WTC11 (cell line): ENCODE measurements at regions not wholly inside any gene's neighbourhood (a gene's known extent, or its start where the extent isn't known, plus 50 kb on each side); places are given as distances from the start of the nearest gene placed in this dataset.

Source experiments
- ATAC-seq: fragments of 200-7000 bp; cut with Tn5 transposase; 2 replicates; pipeline ENCODE4 v1.10.0; 2021; ENCODE audit warnings: mild to moderate bottlenecking, moderate library complexity
- CTCF ChIA-PET: fragments of 300-600 bp; sonication (Branson Sonifier 250); formaldehyde crosslinking; loops from one replicate; lab custom pipeline; 2021; ENCODE audit warnings: antibody characterized with exemption; lab: Charles Lee
- POLR2A ChIA-PET: fragments of 350-600 bp; sonication (Branson Sonifier 250); formaldehyde crosslinking; loops from one replicate; lab custom pipeline; 2021; ENCODE audit warnings: antibody characterized with exemption; lab: Charles Lee
- DNase-seq: peaks from one replicate; pipeline ENCODE4 v3.0.0; 2021; ENCODE audit warnings: low spot score
- H3K27ac Mint-ChIP-seq: 2 replicates; pipeline ENCODE4 v1.8.0; 2021; ENCODE audit warnings: mixed read lengths
- H3K27me3 Mint-ChIP-seq: 2 replicates; pipeline ENCODE4 v1.8.0; 2021; ENCODE audit warnings: low read depth, mild to moderate bottlenecking, moderate library complexity, mixed read lengths
- H3K36me3 Mint-ChIP-seq: 2 replicates; pipeline ENCODE4 v1.8.0; 2021; ENCODE audit warnings: mixed read lengths
- H3K4me1 Mint-ChIP-seq: 2 replicates; pipeline ENCODE4 v1.8.0; 2022; ENCODE audit warnings: mixed read lengths
- H3K4me3 Mint-ChIP-seq: 2 replicates; pipeline ENCODE4 v1.8.0; 2021; ENCODE audit warnings: mild to moderate bottlenecking, moderate library complexity, mixed read lengths
- H3K9me3 Mint-ChIP-seq: 2 replicates; pipeline ENCODE4 v1.8.0; 2021; ENCODE audit warnings: mixed read lengths
- ATF3 ChIP-seq: sonication (generic); formaldehyde crosslinking; conservative IDR thresholded peaks from 2 replicates; pipeline ENCODE4 v1.8.1; 2022; ENCODE audit warnings: mild to moderate bottlenecking, missing genetic modification reagents
- ATF6 ChIP-seq: sonication (generic); formaldehyde crosslinking; IDR thresholded peaks from 2 replicates; pipeline ENCODE4 v1.8.1; 2023; ENCODE audit warnings: mild to moderate bottlenecking, missing genetic modification reagents
- CBFB ChIP-seq: sonication (generic); formaldehyde crosslinking; IDR thresholded peaks from 2 replicates; pipeline ENCODE4 v1.8.1; 2022; ENCODE audit warnings: mild to moderate bottlenecking, low read depth, missing genetic modification reagents
- E2F1 ChIP-seq: sonication (generic); formaldehyde crosslinking; IDR thresholded peaks from 2 replicates; pipeline ENCODE4 v1.8.0; 2022; ENCODE audit warnings: mild to moderate bottlenecking, missing genetic modification reagents
- ESRRA ChIP-seq: sonication (generic); formaldehyde crosslinking; IDR thresholded peaks from 2 replicates; pipeline ENCODE4 v1.8.1; 2022; ENCODE audit warnings: mild to moderate bottlenecking, missing genetic modification reagents, borderline replicate concordance
- FOXJ3 ChIP-seq: sonication (generic); formaldehyde crosslinking; IDR thresholded peaks from 2 replicates; pipeline ENCODE4 v1.9.0; 2021; ENCODE audit warnings: missing genetic modification reagents, mild to moderate bottlenecking, borderline replicate concordance
- GRHL2 ChIP-seq: fragments of 250-450 bp; sonication (Bioruptor Pico); IDR thresholded peaks from 2 replicates; pipeline ENCODE4 v1.8.0; 2022; ENCODE audit warnings: mild to moderate bottlenecking, moderate library complexity; ENCODE audit not compliant: insufficient replicate concordance, severe bottlenecking
- NR1H2 ChIP-seq: sonication (generic); formaldehyde crosslinking; IDR thresholded peaks from 2 replicates; pipeline ENCODE4 v1.9.0; 2021; ENCODE audit warnings: mild to moderate bottlenecking, moderate library complexity, missing genetic modification reagents
- NR3C1 ChIP-seq: sonication (generic); formaldehyde crosslinking; conservative IDR thresholded peaks from 2 replicates; pipeline ENCODE4 v1.8.1; 2023; ENCODE audit warnings: low read depth, mild to moderate bottlenecking, missing genetic modification reagents
- RORB ChIP-seq: fragments of 250-450 bp; sonication (Bioruptor Pico); IDR thresholded peaks from 2 replicates; pipeline ENCODE4 v1.9.0; 2021; ENCODE audit warnings: mild to moderate bottlenecking
- SMAD4 ChIP-seq: sonication (generic); formaldehyde crosslinking; IDR thresholded peaks from 2 replicates; pipeline ENCODE4 v1.8.0; 2022; ENCODE audit warnings: mild to moderate bottlenecking, missing genetic modification reagents
- SOX15 ChIP-seq: fragments of 250-450 bp; sonication (Bioruptor Pico); IDR thresholded peaks from 2 replicates; pipeline ENCODE4 v1.9.0; 2021; ENCODE audit warnings: mild to moderate bottlenecking
- SP1 ChIP-seq: sonication (generic); formaldehyde crosslinking; conservative IDR thresholded peaks from 2 replicates; pipeline ENCODE4 v1.8.1; 2022; ENCODE audit warnings: missing genetic modification reagents
- STAT6 ChIP-seq: sonication (generic); formaldehyde crosslinking; conservative IDR thresholded peaks from 2 replicates; pipeline ENCODE4 v1.8.1; 2023; ENCODE audit warnings: mild to moderate bottlenecking, low read depth, missing genetic modification reagents, moderate library complexity
- TEAD4 ChIP-seq: sonication (generic); formaldehyde crosslinking; IDR thresholded peaks from 2 replicates; pipeline ENCODE4 v1.8.0; 2022; ENCODE audit warnings: mild to moderate bottlenecking, missing genetic modification reagents
- TF ChIP-seq, protein P1 (sequence below): sonication (generic); formaldehyde crosslinking; IDR thresholded peaks from 2 replicates; pipeline ENCODE4 v1.8.0; 2023; ENCODE audit warnings: mild to moderate bottlenecking, missing genetic modification reagents
- TF ChIP-seq, protein P2 (sequence below): sonication (generic); formaldehyde crosslinking; IDR thresholded peaks from 2 replicates; pipeline ENCODE4 v1.8.1; 2022; ENCODE audit warnings: mild to moderate bottlenecking, missing genetic modification reagents, moderate library complexity, borderline replicate concordance
- TF ChIP-seq, protein P3 (sequence below): sonication (generic); formaldehyde crosslinking; IDR thresholded peaks from 2 replicates; pipeline ENCODE4 v1.8.1; 2022; ENCODE audit warnings: mild to moderate bottlenecking, moderate library complexity, missing genetic modification reagents
- TF ChIP-seq, protein P4 (sequence below): sonication (generic); formaldehyde crosslinking; IDR thresholded peaks from 2 replicates; pipeline ENCODE4 v1.8.1; 2023; ENCODE audit warnings: mild to moderate bottlenecking, missing genetic modification reagents, moderate library complexity

GRCh38 chr3:76402926-76403325, 617.6 kb upstream of the ZNF717 start:
- H3K27me3 Mint-ChIP-seq, result no peaks in the 10 kb centered on the region
- POLR2A ChIA-PET, result no interaction called here
- CTCF ChIA-PET, result no interaction called here
- H3K27ac Mint-ChIP-seq, result no peak overlapping the region
- peaks cover 15% of the 10 kb centered on the region for H3K4me1 Mint-ChIP-seq
- no peaks in the 10 kb centered on the region for H3K36me3 Mint-ChIP-seq
- ATAC-seq (no peak), DNase-seq (no peak)
- H3K4me3 Mint-ChIP-seq, result no peak overlapping the region
- H3K9me3 Mint-ChIP-seq, result no peaks in the 10 kb centered on the region
- no peak for TF ChIP-seq FOXJ3 (CRISPR knock-in tag)
- TF ChIP-seq CBFB (CRISPR knock-in tag), result no peak
- TF ChIP-seq SOX15, result no peak
- TF ChIP-seq NR3C1, result no peak
- TF ChIP-seq ATF6, result no peak
- TF ChIP-seq, protein P1, sequence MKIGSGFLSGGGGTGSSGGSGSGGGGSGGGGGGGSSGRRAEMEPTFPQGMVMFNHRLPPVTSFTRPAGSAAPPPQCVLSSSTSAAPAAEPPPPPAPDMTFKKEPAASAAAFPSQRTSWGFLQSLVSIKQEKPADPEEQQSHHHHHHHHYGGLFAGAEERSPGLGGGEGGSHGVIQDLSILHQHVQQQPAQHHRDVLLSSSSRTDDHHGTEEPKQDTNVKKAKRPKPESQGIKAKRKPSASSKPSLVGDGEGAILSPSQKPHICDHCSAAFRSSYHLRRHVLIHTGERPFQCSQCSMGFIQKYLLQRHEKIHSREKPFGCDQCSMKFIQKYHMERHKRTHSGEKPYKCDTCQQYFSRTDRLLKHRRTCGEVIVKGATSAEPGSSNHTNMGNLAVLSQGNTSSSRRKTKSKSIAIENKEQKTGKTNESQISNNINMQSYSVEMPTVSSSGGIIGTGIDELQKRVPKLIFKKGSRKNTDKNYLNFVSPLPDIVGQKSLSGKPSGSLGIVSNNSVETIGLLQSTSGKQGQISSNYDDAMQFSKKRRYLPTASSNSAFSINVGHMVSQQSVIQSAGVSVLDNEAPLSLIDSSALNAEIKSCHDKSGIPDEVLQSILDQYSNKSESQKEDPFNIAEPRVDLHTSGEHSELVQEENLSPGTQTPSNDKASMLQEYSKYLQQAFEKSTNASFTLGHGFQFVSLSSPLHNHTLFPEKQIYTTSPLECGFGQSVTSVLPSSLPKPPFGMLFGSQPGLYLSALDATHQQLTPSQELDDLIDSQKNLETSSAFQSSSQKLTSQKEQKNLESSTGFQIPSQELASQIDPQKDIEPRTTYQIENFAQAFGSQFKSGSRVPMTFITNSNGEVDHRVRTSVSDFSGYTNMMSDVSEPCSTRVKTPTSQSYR, result no peak
- no peak for TF ChIP-seq ESRRA (CRISPR knock-in tag)
- TF ChIP-seq GRHL2, result no peak
- TF ChIP-seq, protein P2, sequence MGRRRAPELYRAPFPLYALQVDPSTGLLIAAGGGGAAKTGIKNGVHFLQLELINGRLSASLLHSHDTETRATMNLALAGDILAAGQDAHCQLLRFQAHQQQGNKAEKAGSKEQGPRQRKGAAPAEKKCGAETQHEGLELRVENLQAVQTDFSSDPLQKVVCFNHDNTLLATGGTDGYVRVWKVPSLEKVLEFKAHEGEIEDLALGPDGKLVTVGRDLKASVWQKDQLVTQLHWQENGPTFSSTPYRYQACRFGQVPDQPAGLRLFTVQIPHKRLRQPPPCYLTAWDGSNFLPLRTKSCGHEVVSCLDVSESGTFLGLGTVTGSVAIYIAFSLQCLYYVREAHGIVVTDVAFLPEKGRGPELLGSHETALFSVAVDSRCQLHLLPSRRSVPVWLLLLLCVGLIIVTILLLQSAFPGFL (CRISPR knock-in tag), result no peak
- TF ChIP-seq SP1 (CRISPR knock-in tag), result no peak
- TF ChIP-seq, protein P3, sequence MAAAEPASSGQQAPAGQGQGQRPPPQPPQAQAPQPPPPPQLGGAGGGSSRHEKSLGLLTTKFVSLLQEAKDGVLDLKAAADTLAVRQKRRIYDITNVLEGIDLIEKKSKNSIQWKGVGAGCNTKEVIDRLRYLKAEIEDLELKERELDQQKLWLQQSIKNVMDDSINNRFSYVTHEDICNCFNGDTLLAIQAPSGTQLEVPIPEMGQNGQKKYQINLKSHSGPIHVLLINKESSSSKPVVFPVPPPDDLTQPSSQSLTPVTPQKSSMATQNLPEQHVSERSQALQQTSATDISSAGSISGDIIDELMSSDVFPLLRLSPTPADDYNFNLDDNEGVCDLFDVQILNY (CRISPR knock-in tag), result no peak
- TF ChIP-seq ATF3 (CRISPR knock-in tag), result no peak
- TF ChIP-seq TEAD4 (CRISPR knock-in tag), result no peak
- TF ChIP-seq STAT6 (CRISPR knock-in tag), result no peak
- TF ChIP-seq, protein P4, sequence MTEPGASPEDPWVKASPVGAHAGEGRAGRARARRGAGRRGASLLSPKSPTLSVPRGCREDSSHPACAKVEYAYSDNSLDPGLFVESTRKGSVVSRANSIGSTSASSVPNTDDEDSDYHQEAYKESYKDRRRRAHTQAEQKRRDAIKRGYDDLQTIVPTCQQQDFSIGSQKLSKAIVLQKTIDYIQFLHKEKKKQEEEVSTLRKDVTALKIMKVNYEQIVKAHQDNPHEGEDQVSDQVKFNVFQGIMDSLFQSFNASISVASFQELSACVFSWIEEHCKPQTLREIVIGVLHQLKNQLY (CRISPR knock-in tag), result no peak
- no peak for TF ChIP-seq NR1H2 (CRISPR knock-in tag)
- no peak for TF ChIP-seq RORB (CRISPR knock-in tag)
- TF ChIP-seq E2F1 (CRISPR knock-in tag), result no peak
- TF ChIP-seq SMAD4 (CRISPR knock-in tag), result no peak
